GM23338 (cell line): ENCODE measurements at regions not wholly inside any gene's neighbourhood (a gene's known extent, or its start where the extent isn't known, plus 50 kb on each side); places are given as distances from the start of the nearest gene placed in this dataset.
A peak's percentile ranks its signal among the peaks of the same experiment; 100 is the strongest.

Experiments
- ATAC-seq: fragments of 200-7000 bp; cut with Tn5 transposase; 3 replicates; pipeline ENCODE4 v1.9.1; 2020
- DNase-seq: peaks from one replicate; pipeline ENCODE4 v3.0.0-alpha.2; 2015; ENCODE audit warnings: low spot score
- H2AFZ ChIP-seq: fragments of 200-600 bp; sonication (generic); 2 replicates; pipeline ENCODE4 v1.8.0; 2016; ENCODE audit warnings: antibody characterized with exemption, mild to moderate bottlenecking, moderate library complexity
- H3F3A ChIP-seq: fragments of 200-600 bp; sonication (generic); replicated peaks from 2 replicates; pipeline ENCODE4 v1.8.0; 2017; ENCODE audit warnings: antibody characterized with exemption, mixed run types, low read depth
- H3K27ac ChIP-seq: fragments of 200-600 bp; sonication (generic); 2 replicates; pipeline ENCODE4 v1.6.1; 2016; ENCODE audit warnings: low read depth
- H3K27me3 ChIP-seq: fragments of 200-600 bp; sonication (generic); 2 replicates; pipeline ENCODE4 v1.8.0; 2016; ENCODE audit warnings: mild to moderate bottlenecking, mixed run types, moderate library complexity; ENCODE audit not compliant: insufficient read depth
- H3K36me3 ChIP-seq: fragments of 200-600 bp; sonication (generic); 2 replicates; pipeline ENCODE4 v1.8.0; 2016; ENCODE audit warnings: mild to moderate bottlenecking; ENCODE audit not compliant: insufficient read depth
- H3K4me1 ChIP-seq: fragments of 200-600 bp; sonication (generic); 2 replicates; pipeline ENCODE4 v1.8.0; 2016; ENCODE audit warnings: mild to moderate bottlenecking, moderate library complexity; ENCODE audit not compliant: insufficient read depth
- H3K4me2 ChIP-seq: fragments of 200-600 bp; sonication (generic); 2 replicates; pipeline ENCODE4 v1.7.1; 2017; ENCODE audit warnings: mixed run types
- H3K4me3 ChIP-seq: fragments of 200-600 bp; sonication (generic); 2 replicates; pipeline ENCODE4 v1.6.1; 2016; ENCODE audit warnings: mixed run types
- H3K79me2 ChIP-seq: fragments of 200-600 bp; sonication (generic); replicated peaks from 2 replicates; pipeline ENCODE4 v1.8.0; 2017; ENCODE audit warnings: mild to moderate bottlenecking; ENCODE audit not compliant: insufficient read depth
- H3K9me2 ChIP-seq: fragments of 200-600 bp; sonication (generic); 2 replicates; pipeline ENCODE4 v1.8.0; 2017; ENCODE audit not compliant: insufficient read depth
- H4K20me1 ChIP-seq: fragments of 200-600 bp; sonication (generic); replicated peaks from 2 replicates; pipeline ENCODE4 v1.8.0; 2017; ENCODE audit warnings: mild to moderate bottlenecking; ENCODE audit not compliant: insufficient read depth
- H3K27ac Mint-ChIP-seq: 2 replicates; pipeline ENCODE4 v1.8.0; 2020; ENCODE audit warnings: inconsistent platforms, mild to moderate bottlenecking, moderate library complexity, mixed read lengths
- H3K27me3 Mint-ChIP-seq: 3 replicates; pipeline ENCODE4 v1.8.0; 2022; ENCODE audit warnings: low read depth, mild to moderate bottlenecking, moderate library complexity, mixed read lengths, inconsistent platforms; ENCODE audit not compliant: insufficient read depth, poor library complexity
- H3K36me3 Mint-ChIP-seq: 3 replicates; pipeline ENCODE4 v1.8.0; 2021; ENCODE audit warnings: low read depth, mild to moderate bottlenecking, inconsistent platforms, moderate library complexity, mixed read lengths
- H3K4me1 Mint-ChIP-seq: 3 replicates; pipeline ENCODE4 v1.8.0; 2020; ENCODE audit warnings: mild to moderate bottlenecking, inconsistent platforms, mixed read lengths
- H3K4me3 Mint-ChIP-seq: 3 replicates; pipeline ENCODE4 v1.8.0; 2021; ENCODE audit warnings: moderate library complexity, mild to moderate bottlenecking, inconsistent platforms, mixed read lengths
- H3K9me3 Mint-ChIP-seq: 3 replicates; pipeline ENCODE4 v1.8.0; 2020; ENCODE audit warnings: moderate library complexity, mild to moderate bottlenecking, inconsistent platforms, mixed read lengths
- CREB1 ChIP-seq: fragments of 250-450 bp; sonication (Bioruptor Pico); IDR thresholded peaks from 2 replicates; pipeline ENCODE4 v1.5.0; 2020; ENCODE audit warnings: low read depth, mild to moderate bottlenecking, moderate library complexity
- EZH2 ChIP-seq: fragments of 200-600 bp; sonication (generic); IDR thresholded peaks from one replicate; pipeline ENCODE4 v1.8.0; 2017; ENCODE audit warnings: antibody characterized with exemption, mild to moderate bottlenecking, low read depth; ENCODE audit not compliant: unreplicated experiment
- EZH2phosphoT487 ChIP-seq: fragments of 200-600 bp; sonication (generic); IDR thresholded peaks from one replicate; pipeline ENCODE4 v1.8.1; 2018; ENCODE audit warnings: antibody characterized with exemption; ENCODE audit not compliant: unreplicated experiment
- JUNB ChIP-seq: IDR thresholded peaks from one replicate; pipeline ENCODE4 v1.6.1; 2016; ENCODE audit warnings: antibody characterized with exemption; ENCODE audit not compliant: unreplicated experiment
- NANOG ChIP-seq: IDR thresholded peaks from 2 replicates; pipeline ENCODE4 v1.6.1; 2016; ENCODE audit warnings: antibody characterized with exemption, borderline replicate concordance
- POLR2AphosphoS5 ChIP-seq: IDR thresholded peaks from 2 replicates; pipeline ENCODE4 v1.6.1; 2016; ENCODE audit warnings: antibody characterized with exemption, low read depth
- STAT1 ChIP-seq: IDR thresholded peaks from one replicate; pipeline ENCODE4 v1.6.1; 2016; ENCODE audit warnings: antibody characterized with exemption; ENCODE audit not compliant: unreplicated experiment
- ZNF114 ChIP-seq: fragments of 250-450 bp; sonication (Bioruptor Pico); IDR thresholded peaks from 2 replicates; pipeline ENCODE4 v1.5.0; 2020; ENCODE audit warnings: mild to moderate bottlenecking, moderate library complexity
- ZNF331 ChIP-seq: fragments of 250-450 bp; sonication (Bioruptor Pico); IDR thresholded peaks from 2 replicates; pipeline ENCODE4 v1.5.0; 2020; ENCODE audit warnings: low read depth, mild to moderate bottlenecking, moderate library complexity
- TF ChIP-seq, protein P1 (sequence below), 2 experiments: fragments of 200-600 bp in 1 of 2; sonication (generic) in 1 of 2; conservative IDR thresholded peaks; 2 replicates each; pipeline versions ENCODE4 v1.5.1 to v1.6.1; 2016 to 2017; ENCODE audit warnings: antibody characterized with exemption in 2 of 2, low read depth in 2 of 2, mild to moderate bottlenecking in 2 of 2, moderate library complexity in 1 of 2
- TF ChIP-seq, protein P2 (sequence below): IDR thresholded peaks from 2 replicates; pipeline ENCODE4 v1.6.1; 2016; ENCODE audit warnings: antibody characterized with exemption
- TF ChIP-seq, protein P3 (sequence below): IDR thresholded peaks from one replicate; pipeline ENCODE4 v1.6.1; 2018; ENCODE audit warnings: antibody characterized with exemption; ENCODE audit not compliant: unreplicated experiment

DNA sequence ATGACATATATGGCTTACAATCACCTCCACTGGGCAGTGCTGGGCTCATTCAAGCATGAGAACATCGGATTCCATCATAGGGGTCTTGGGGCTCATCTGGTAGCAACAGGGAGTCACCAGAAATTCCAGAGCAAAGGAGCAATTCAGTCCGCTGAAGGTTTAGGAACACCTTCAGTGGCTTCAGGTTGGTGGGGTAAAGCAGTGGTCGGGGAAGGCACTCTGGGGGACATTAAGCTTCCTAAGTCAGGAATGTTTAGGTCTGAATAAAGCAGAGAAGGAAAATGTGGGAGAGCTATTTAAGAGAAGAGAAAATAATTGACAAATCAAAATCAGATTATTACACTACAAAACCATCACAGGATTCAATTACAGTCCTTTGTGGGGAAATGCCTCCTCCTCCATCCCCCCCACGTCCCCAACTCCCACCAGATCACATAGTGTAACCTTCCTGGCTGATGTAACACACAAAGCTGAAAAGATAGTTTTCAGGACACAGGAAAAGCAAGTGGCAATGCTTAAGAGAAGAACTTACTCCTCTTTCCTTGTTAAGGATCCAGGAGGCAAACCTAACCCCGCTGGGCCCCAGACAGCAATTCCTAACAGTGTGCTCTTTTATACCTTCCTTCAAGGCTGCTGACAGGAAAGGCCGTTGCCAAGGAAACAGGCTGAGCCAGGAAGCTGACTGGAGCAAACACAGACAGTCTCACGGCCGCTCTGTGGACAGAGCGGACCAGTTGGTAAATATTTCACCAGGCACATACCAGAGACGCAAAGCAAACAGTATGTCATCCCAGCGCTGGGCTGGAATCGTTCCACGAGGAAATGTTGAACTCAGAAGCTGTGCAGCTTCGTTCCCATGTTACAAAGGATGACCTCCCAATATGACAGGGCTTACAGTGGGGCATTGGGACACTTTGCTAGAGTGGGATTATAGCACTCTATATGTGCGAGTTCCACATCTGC, 57.5 kb upstream of the LMCD1 start (continued):
- no peak for TF ChIP-seq CREB1
- no peak for TF ChIP-seq NANOG
- no peak for TF ChIP-seq STAT1

DNA sequence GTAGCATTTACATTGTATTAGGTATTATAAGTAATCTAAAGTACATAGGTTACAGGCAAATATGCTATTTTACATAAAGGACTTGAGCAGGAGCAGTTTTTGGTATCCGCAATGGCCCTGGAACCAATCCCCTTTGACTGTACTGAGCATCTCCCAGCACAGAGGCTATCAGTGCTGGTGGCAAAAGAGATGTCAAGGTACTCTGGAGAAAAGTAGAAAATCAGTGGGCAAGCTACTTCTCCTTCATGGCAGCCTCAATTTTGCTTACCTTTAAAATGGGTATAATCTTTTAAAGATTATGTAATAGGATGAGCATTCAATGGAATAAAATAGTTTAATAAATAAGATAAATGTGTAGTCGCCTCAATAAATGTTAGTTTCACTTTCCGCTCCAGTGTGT, 56.7 kb upstream of the LMCD1 start:
- Histone ChIP-seq H2AFZ (no peak overlapping the region), H3F3A (no peaks in the 10 kb centered on the region), H3K27me3 (no peaks in the 10 kb centered on the region), H3K4me2 (0 out of 2 replicates have a peak overlapping the region, but pooled peaks have one; percentile 61), H3K9me2 (no peaks in the 10 kb centered on the region), H3K27ac (no peak overlapping the region), H4K20me1 (no peaks in the 10 kb centered on the region), H3K4me3 (no peak overlapping the region), H3K79me2 (no peaks in the 10 kb centered on the region), H3K4me1 (peaks cover 16% of the 10 kb centered on the region), H3K36me3 (no peaks in the 10 kb centered on the region)
- Mint-ChIP-seq H3K27ac (no peak overlapping the region), H3K36me3 (peaks cover 7% of the 10 kb centered on the region; the same call in 2 of the 3 replicates), H3K4me1 (no peaks in the 10 kb centered on the region), H3K4me3 (no peak overlapping the region), H3K27me3 (no peaks in the 10 kb centered on the region), H3K9me3 (peaks cover 11% of the 10 kb centered on the region)
- ATAC-seq: no peak
- DNase-seq: no peak
- TF ChIP-seq ZNF331 (CRISPR knock-in tag) (no peak), EZH2 (no peak), POLR2AphosphoS5 (no peak), STAT1 (no peak), ZNF114 (CRISPR knock-in tag) (no peak), NANOG (no peak), JUNB (no peak), EZH2phosphoT487 (no peak), CREB1 (no peak)
- TF ChIP-seq, protein P1, sequence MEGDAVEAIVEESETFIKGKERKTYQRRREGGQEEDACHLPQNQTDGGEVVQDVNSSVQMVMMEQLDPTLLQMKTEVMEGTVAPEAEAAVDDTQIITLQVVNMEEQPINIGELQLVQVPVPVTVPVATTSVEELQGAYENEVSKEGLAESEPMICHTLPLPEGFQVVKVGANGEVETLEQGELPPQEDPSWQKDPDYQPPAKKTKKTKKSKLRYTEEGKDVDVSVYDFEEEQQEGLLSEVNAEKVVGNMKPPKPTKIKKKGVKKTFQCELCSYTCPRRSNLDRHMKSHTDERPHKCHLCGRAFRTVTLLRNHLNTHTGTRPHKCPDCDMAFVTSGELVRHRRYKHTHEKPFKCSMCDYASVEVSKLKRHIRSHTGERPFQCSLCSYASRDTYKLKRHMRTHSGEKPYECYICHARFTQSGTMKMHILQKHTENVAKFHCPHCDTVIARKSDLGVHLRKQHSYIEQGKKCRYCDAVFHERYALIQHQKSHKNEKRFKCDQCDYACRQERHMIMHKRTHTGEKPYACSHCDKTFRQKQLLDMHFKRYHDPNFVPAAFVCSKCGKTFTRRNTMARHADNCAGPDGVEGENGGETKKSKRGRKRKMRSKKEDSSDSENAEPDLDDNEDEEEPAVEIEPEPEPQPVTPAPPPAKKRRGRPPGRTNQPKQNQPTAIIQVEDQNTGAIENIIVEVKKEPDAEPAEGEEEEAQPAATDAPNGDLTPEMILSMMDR (conservative IDR thresholded peaks at IDR 0.05; ENCODE audit: low read depth in 2 of 2): no peak
- TF ChIP-seq, protein P2, sequence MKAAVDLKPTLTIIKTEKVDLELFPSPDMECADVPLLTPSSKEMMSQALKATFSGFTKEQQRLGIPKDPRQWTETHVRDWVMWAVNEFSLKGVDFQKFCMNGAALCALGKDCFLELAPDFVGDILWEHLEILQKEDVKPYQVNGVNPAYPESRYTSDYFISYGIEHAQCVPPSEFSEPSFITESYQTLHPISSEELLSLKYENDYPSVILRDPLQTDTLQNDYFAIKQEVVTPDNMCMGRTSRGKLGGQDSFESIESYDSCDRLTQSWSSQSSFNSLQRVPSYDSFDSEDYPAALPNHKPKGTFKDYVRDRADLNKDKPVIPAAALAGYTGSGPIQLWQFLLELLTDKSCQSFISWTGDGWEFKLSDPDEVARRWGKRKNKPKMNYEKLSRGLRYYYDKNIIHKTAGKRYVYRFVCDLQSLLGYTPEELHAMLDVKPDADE: no peak
- TF ChIP-seq, protein P3, sequence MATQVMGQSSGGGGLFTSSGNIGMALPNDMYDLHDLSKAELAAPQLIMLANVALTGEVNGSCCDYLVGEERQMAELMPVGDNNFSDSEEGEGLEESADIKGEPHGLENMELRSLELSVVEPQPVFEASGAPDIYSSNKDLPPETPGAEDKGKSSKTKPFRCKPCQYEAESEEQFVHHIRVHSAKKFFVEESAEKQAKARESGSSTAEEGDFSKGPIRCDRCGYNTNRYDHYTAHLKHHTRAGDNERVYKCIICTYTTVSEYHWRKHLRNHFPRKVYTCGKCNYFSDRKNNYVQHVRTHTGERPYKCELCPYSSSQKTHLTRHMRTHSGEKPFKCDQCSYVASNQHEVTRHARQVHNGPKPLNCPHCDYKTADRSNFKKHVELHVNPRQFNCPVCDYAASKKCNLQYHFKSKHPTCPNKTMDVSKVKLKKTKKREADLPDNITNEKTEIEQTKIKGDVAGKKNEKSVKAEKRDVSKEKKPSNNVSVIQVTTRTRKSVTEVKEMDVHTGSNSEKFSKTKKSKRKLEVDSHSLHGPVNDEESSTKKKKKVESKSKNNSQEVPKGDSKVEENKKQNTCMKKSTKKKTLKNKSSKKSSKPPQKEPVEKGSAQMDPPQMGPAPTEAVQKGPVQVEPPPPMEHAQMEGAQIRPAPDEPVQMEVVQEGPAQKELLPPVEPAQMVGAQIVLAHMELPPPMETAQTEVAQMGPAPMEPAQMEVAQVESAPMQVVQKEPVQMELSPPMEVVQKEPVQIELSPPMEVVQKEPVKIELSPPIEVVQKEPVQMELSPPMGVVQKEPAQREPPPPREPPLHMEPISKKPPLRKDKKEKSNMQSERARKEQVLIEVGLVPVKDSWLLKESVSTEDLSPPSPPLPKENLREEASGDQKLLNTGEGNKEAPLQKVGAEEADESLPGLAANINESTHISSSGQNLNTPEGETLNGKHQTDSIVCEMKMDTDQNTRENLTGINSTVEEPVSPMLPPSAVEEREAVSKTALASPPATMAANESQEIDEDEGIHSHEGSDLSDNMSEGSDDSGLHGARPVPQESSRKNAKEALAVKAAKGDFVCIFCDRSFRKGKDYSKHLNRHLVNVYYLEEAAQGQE: no peak
